ENCODE measurements at regions not wholly inside any gene's neighbourhood (a gene's known extent, or its start where the extent isn't known, plus 50 kb on each side); places are given as distances from the start of the nearest gene placed in this dataset.

GRCh38 chr1:63107066-63107465, 215.3 kb upstream of the FOXD3 start:
- TF ChIP-seq EZH2phosphoT487 (IDR thresholded peaks at IDR 0.05; ENCODE audit: borderline replicate concordance), result no peak
- TF ChIP-seq, protein P1, sequence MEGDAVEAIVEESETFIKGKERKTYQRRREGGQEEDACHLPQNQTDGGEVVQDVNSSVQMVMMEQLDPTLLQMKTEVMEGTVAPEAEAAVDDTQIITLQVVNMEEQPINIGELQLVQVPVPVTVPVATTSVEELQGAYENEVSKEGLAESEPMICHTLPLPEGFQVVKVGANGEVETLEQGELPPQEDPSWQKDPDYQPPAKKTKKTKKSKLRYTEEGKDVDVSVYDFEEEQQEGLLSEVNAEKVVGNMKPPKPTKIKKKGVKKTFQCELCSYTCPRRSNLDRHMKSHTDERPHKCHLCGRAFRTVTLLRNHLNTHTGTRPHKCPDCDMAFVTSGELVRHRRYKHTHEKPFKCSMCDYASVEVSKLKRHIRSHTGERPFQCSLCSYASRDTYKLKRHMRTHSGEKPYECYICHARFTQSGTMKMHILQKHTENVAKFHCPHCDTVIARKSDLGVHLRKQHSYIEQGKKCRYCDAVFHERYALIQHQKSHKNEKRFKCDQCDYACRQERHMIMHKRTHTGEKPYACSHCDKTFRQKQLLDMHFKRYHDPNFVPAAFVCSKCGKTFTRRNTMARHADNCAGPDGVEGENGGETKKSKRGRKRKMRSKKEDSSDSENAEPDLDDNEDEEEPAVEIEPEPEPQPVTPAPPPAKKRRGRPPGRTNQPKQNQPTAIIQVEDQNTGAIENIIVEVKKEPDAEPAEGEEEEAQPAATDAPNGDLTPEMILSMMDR (conservative IDR thresholded peaks at IDR 0.05; ENCODE audit: low read length), result no peak
